ENCODE measurements at regions not wholly inside any gene's neighbourhood (a gene's known extent, or its start where the extent isn't known, plus 50 kb on each side); places are given as distances from the start of the nearest gene placed in this dataset.

GRCh38 chr2:234333168-234334130, 163.4 kb downstream of the ARL4C start:
- no peak overlapping the region for H3K27ac ChIP-seq (ENCODE audit: low read length)
- H3K4me3 ChIP-seq (ENCODE audit: low read length), result no peak overlapping the region; the same call in 1 of the 2 replicates

GRCh38 chr2:234331966-234332365, 164.9 kb downstream of the ARL4C start:
- no peaks in the 10 kb centered on the region for H3K27me3 ChIP-seq (ENCODE audit: insufficient read depth, low read length)
- peaks cover 7% of the 10 kb centered on the region for H3K4me1 ChIP-seq (ENCODE audit: insufficient read depth, low read length)
- H3K9me3 ChIP-seq (ENCODE audit: insufficient read depth, low read depth, low read length), result no peaks in the 10 kb centered on the region
- no peak overlapping the region for H3K4me3 ChIP-seq (ENCODE audit: low read length)
- H3K9ac ChIP-seq (ENCODE audit: low read depth, low read length), result no peak overlapping the region
- no peaks in the 10 kb centered on the region for H3K36me3 ChIP-seq (ENCODE audit: insufficient read depth, low read depth, low read length)
- H3K27ac ChIP-seq (ENCODE audit: low read length), result no peak overlapping the region

More at GRCh38 chr2:234333168-234334130, 163.4 kb downstream of the ARL4C start:
- Histone ChIP-seq H3K27me3 (ENCODE audit: insufficient read depth, low read length) (no peaks in the 10 kb centered on the region), H3K4me1 (ENCODE audit: insufficient read depth, low read length) (peaks cover 7% of the 10 kb centered on the region), H3K9ac (ENCODE audit: low read depth, low read length) (peak overlapping the region; percentile 5; the same call in 1 of the 2 replicates), H3K36me3 (ENCODE audit: insufficient read depth, low read depth, low read length) (no peaks in the 10 kb centered on the region), H3K9me3 (ENCODE audit: insufficient read depth, low read depth, low read length) (no peaks in the 10 kb centered on the region)

GRCh38 chr2:234331566-234331965, 165.3 kb downstream of the ARL4C start:
- Histone ChIP-seq H3K9me3 (ENCODE audit: insufficient read depth, low read depth, low read length) (no peaks in the 10 kb centered on the region), H3K27ac (ENCODE audit: low read length) (no peak overlapping the region), H3K4me3 (ENCODE audit: low read length) (no peak overlapping the region), H3K36me3 (ENCODE audit: insufficient read depth, low read depth, low read length) (no peaks in the 10 kb centered on the region), H3K4me1 (ENCODE audit: insufficient read depth, low read length) (peaks cover 7% of the 10 kb centered on the region), H3K9ac (ENCODE audit: low read depth, low read length) (no peak overlapping the region), H3K27me3 (ENCODE audit: insufficient read depth, low read length) (no peaks in the 10 kb centered on the region)

DNA sequence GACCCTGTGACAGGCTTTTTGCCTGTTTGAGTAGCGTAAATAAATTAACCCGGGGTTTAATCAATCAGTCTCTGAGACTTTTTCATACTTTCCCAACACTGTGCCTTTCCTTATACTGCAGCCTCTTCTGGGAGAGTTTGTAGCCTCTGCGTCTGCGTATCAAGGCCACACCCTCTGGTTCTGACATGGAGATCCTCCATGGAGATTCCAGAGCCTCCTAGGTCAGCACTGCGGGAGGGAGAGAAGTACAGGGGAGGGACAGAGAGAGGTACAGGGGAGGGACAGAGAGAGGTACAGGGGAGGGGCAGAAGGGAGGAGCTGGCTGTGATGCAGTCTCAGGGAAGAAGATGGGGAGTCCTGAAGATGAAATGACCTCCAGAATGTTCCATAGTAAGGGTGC, 166.0 kb downstream of the ARL4C start:
- Histone ChIP-seq H3K27me3 (ENCODE audit: insufficient read depth, low read length) (no peaks in the 10 kb centered on the region), H3K9me3 (ENCODE audit: insufficient read depth, low read depth, low read length) (no peaks in the 10 kb centered on the region), H3K9ac (ENCODE audit: low read depth, low read length) (no peak overlapping the region), H3K36me3 (ENCODE audit: insufficient read depth, low read depth, low read length) (no peaks in the 10 kb centered on the region), H3K27ac (ENCODE audit: low read length) (no peak overlapping the region), H3K4me3 (ENCODE audit: low read length) (no peak overlapping the region), H3K4me1 (ENCODE audit: insufficient read depth, low read length) (peaks cover 7% of the 10 kb centered on the region)

GRCh38 chr2:234329202-234329960, 167.5 kb downstream of the ARL4C start:
- Histone ChIP-seq H3K4me1 (ENCODE audit: insufficient read depth, low read length) (peaks cover 7% of the 10 kb centered on the region), H3K4me3 (ENCODE audit: low read length) (no peak overlapping the region), H3K9me3 (ENCODE audit: insufficient read depth, low read depth, low read length) (no peaks in the 10 kb centered on the region), H3K27me3 (ENCODE audit: insufficient read depth, low read length) (no peaks in the 10 kb centered on the region), H3K36me3 (ENCODE audit: insufficient read depth, low read depth, low read length) (no peaks in the 10 kb centered on the region), H3K9ac (ENCODE audit: low read depth, low read length) (no peak overlapping the region), H3K27ac (ENCODE audit: low read length) (no peak overlapping the region)

DNA sequence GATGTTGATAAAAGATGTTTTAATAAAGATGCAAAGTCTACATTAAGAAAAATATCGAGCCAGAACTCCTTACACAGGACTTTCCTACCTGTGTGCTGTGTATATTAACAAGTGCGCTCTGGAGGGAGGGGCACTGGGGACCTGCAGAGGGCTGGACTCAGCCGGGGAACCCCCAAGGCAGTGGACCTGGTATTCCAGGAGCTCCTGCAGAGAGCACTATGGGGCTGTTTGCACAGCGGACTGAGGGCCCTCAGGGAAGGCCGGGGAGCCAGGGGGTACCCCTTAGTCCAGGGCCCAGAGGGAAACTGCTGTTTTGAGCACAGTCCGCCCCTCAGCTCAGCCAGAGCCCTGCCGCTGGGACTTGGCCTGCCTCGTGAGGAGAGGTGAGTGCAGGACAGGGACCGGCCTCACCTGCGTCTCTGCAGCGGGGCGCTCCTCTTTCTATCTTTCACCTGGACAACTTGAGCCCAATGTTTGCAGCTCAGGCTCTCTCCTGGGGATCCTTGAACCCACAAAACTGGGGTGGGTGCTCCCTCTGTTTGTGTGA, 168.4 kb downstream of the ARL4C start:
- H3K4me3 ChIP-seq (ENCODE audit: low read length), result no peak overlapping the region
- H3K9me3 ChIP-seq (ENCODE audit: insufficient read depth, low read depth, low read length), result no peaks in the 10 kb centered on the region
- no peaks in the 10 kb centered on the region for H3K36me3 ChIP-seq (ENCODE audit: insufficient read depth, low read depth, low read length)
- H3K27me3 ChIP-seq (ENCODE audit: insufficient read depth, low read length), result no peaks in the 10 kb centered on the region
- H3K4me1 ChIP-seq (ENCODE audit: insufficient read depth, low read length), result peaks cover under 1% of the 10 kb centered on the region; the same call in 1 of the 2 replicates
- H3K9ac ChIP-seq (ENCODE audit: low read depth, low read length), result no peak overlapping the region
- no peak overlapping the region for H3K27ac ChIP-seq (ENCODE audit: low read length)

- H3K27ac ChIP-seq (ENCODE audit: low read length), result no peak overlapping the region
Measured at GRCh38 chr2:234326694-234327093, 170.2 kb downstream of the ARL4C start.

DNA sequence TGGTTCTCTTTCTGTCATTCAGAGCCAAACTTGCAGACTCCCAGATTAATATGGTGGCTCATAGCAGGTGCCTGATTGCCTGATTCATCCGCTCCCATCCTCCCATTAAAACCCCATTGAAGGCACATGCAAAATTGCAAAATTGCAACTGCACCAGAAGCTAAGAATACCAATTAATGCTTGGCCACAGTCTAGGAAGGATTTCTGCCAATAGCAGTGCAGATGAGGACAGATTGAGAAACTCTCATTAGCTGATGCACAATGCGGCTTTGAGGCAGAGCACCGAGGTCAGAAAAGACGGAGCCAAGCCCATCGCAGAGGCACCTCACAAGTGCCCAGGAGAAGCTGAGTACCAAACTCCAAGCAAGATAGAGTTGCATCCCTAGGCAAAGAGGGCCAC, 172.8 kb downstream of the ARL4C start:
- H3K27me3 ChIP-seq (ENCODE audit: insufficient read depth, low read length), result no peaks in the 10 kb centered on the region
- no peak overlapping the region for H3K27ac ChIP-seq (ENCODE audit: low read length)
- no peak overlapping the region for H3K9ac ChIP-seq (ENCODE audit: low read depth, low read length)
- H3K4me3 ChIP-seq (ENCODE audit: low read length), result no peak overlapping the region
- no peaks in the 10 kb centered on the region for H3K4me1 ChIP-seq (ENCODE audit: insufficient read depth, low read length)
- H3K36me3 ChIP-seq (ENCODE audit: insufficient read depth, low read depth, low read length), result no peaks in the 10 kb centered on the region
- no peaks in the 10 kb centered on the region for H3K9me3 ChIP-seq (ENCODE audit: insufficient read depth, low read depth, low read length)

More at GRCh38 chr2:234326694-234327093, 170.2 kb downstream of the ARL4C start:
- H3K9ac ChIP-seq (ENCODE audit: low read depth, low read length), result no peak overlapping the region
- H3K27me3 ChIP-seq (ENCODE audit: insufficient read depth, low read length), result no peaks in the 10 kb centered on the region
- H3K4me1 ChIP-seq (ENCODE audit: insufficient read depth, low read length), result no peaks in the 10 kb centered on the region
- no peaks in the 10 kb centered on the region for H3K36me3 ChIP-seq (ENCODE audit: insufficient read depth, low read depth, low read length)
- no peaks in the 10 kb centered on the region for H3K9me3 ChIP-seq (ENCODE audit: insufficient read depth, low read depth, low read length)
- H3K4me3 ChIP-seq (ENCODE audit: low read length), result no peak overlapping the region

- H3K9me3 ChIP-seq (ENCODE audit: insufficient read depth, low read depth, low read length), result no peaks in the 10 kb centered on the region
- no peaks in the 10 kb centered on the region for H3K4me1 ChIP-seq (ENCODE audit: insufficient read depth, low read length)
- no peaks in the 10 kb centered on the region for H3K27me3 ChIP-seq (ENCODE audit: insufficient read depth, low read length)
- H3K27ac ChIP-seq (ENCODE audit: low read length), result no peak overlapping the region
- H3K4me3 ChIP-seq (ENCODE audit: low read length), result no peak overlapping the region
- no peaks in the 10 kb centered on the region for H3K36me3 ChIP-seq (ENCODE audit: insufficient read depth, low read depth, low read length)
- H3K9ac ChIP-seq (ENCODE audit: low read depth, low read length), result no peak overlapping the region
Measured at GRCh38 chr2:234322766-234323465, 174.0 kb downstream of the ARL4C start.

GRCh38 chr2:234320066-234320465, 176.8 kb downstream of the ARL4C start:
- H3K4me3 ChIP-seq (ENCODE audit: low read length), result no peak overlapping the region
- H3K36me3 ChIP-seq (ENCODE audit: insufficient read depth, low read depth, low read length), result no peaks in the 10 kb centered on the region
- no peak overlapping the region for H3K27ac ChIP-seq (ENCODE audit: low read length)
- H3K27me3 ChIP-seq (ENCODE audit: insufficient read depth, low read length), result no peaks in the 10 kb centered on the region
- no peaks in the 10 kb centered on the region for H3K4me1 ChIP-seq (ENCODE audit: insufficient read depth, low read length)
- H3K9ac ChIP-seq (ENCODE audit: low read depth, low read length), result no peak overlapping the region
- no peaks in the 10 kb centered on the region for H3K9me3 ChIP-seq (ENCODE audit: insufficient read depth, low read depth, low read length)

DNA sequence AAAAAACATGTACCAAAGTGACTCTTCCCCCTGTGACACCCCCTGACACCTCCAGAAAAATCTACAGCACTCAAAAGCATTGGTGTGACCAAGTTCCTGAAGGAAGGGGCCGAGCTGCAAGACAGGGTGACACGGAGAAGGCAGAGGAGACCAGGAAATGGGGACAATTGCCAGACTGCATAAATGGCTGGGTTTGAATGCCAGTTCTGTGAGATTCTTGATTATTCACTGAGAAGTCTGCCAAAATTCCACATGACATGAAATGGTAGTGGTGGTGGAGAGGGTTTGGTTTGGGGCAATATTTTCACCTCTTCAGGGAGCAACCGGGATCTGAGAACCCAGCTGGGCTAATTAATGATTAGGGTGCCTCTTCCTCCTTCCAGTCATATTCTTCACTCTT, 178.5 kb downstream of the ARL4C start:
- H3K4me3 ChIP-seq (ENCODE audit: low read length), result no peak overlapping the region
- H3K27ac ChIP-seq (ENCODE audit: low read length), result no peak overlapping the region
- no peaks in the 10 kb centered on the region for H3K4me1 ChIP-seq (ENCODE audit: insufficient read depth, low read length)
- no peaks in the 10 kb centered on the region for H3K36me3 ChIP-seq (ENCODE audit: insufficient read depth, low read depth, low read length)
- no peak overlapping the region for H3K9ac ChIP-seq (ENCODE audit: low read depth, low read length)
- H3K9me3 ChIP-seq (ENCODE audit: insufficient read depth, low read depth, low read length), result no peaks in the 10 kb centered on the region
- H3K27me3 ChIP-seq (ENCODE audit: insufficient read depth, low read length), result no peaks in the 10 kb centered on the region

Data from iPS-20b (cell line).